Activated T-helper 17 cell treated with anti-CD3 and anti-CD28 coated beads, Interleukin-2, amount 50 U/mL, for 72 hours (primary cell): ENCODE measurements at regions not wholly inside any gene's neighbourhood (a gene's known extent, or its start where the extent isn't known, plus 50 kb on each side); places are given as distances from the start of the nearest gene placed in this dataset.

Experiments used
- ATAC-seq: fragments of 150-1000 bp; cut with Tn5 transposase; replicated peaks from 2 replicates; pipeline ENCODE4 v1.10.0; 2021; ENCODE audit warnings: mild to moderate bottlenecking, moderate library complexity
- H3K27ac Mint-ChIP-seq: one replicate; pipeline ENCODE4 v1.8.0; 2022; ENCODE audit warnings: mixed read lengths
- H3K27me3 Mint-ChIP-seq: one replicate; pipeline ENCODE4 v1.8.0; 2022; ENCODE audit warnings: mixed read lengths
- H3K36me3 Mint-ChIP-seq: one replicate; pipeline ENCODE4 v1.8.0; 2022; ENCODE audit warnings: low read depth, mild to moderate bottlenecking, mixed read lengths
- H3K4me1 Mint-ChIP-seq: one replicate; pipeline ENCODE4 v1.8.0; 2022; ENCODE audit warnings: mixed read lengths
- H3K4me3 Mint-ChIP-seq: one replicate; pipeline ENCODE4 v1.8.0; 2022; ENCODE audit warnings: mild to moderate bottlenecking, mixed read lengths
- H3K9me3 Mint-ChIP-seq: one replicate; pipeline ENCODE4 v1.8.0; 2022; ENCODE audit warnings: mixed read lengths

DNA sequence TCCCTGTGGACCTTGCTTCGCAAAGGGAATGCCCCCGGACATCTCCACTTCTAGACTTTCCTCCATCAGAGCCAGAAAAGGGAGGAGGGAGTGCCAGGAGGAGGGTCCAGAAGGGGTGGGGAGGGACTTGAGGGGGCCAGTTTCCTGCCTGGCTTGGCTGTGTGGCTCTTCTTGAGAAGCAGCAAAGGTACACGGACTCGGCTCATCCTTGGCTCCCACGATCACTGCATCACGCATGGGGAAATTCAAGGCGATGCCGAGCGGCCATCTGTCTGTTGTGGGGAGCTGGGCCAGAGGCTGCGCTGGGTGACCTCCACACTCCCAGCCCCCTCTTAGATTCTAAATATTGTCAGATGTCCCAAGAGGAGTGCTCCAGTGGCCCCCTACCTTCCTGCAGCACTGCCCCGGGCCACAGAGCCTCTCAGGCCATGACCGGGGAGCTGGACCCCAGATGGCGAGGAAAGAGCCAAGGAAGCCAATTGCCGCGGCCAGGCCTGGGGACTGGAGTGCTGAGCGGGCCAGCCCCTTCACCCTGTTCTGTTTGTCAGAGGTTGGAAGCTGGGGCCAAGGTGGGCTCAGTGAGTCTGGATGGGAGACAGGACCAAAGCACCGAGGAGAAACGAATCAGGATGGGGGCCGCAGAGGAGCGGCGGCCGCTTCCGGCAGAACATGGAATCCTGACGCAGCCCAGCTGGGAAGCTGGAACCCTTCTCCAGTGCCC, 104.5 kb downstream of the RBFOX3 start:
- H3K9me3 Mint-ChIP-seq = no peaks in the 10 kb centered on the region

GRCh38 chr17:79505199-79505598, 105.7 kb downstream of the RBFOX3 start:
- no peaks in the 10 kb centered on the region for H3K36me3 Mint-ChIP-seq
- no peaks in the 10 kb centered on the region for H3K4me1 Mint-ChIP-seq
- no peak for ATAC-seq
- H3K4me3 Mint-ChIP-seq = no peak overlapping the region
- H3K27me3 Mint-ChIP-seq = peaks cover 29% of the 10 kb centered on the region
- H3K9me3 Mint-ChIP-seq = no peaks in the 10 kb centered on the region
- H3K27ac Mint-ChIP-seq = no peak overlapping the region

More for the DNA sequence above, 104.5 kb downstream of the RBFOX3 start:
- Mint-ChIP-seq H3K4me1 (no peaks in the 10 kb centered on the region), H3K36me3 (no peaks in the 10 kb centered on the region), H3K4me3 (no peak overlapping the region), H3K27ac (no peak overlapping the region), H3K27me3 (peaks cover 26% of the 10 kb centered on the region)
- ATAC-seq = no peak

- no peaks in the 10 kb centered on the region for H3K9me3 Mint-ChIP-seq
These were observed 106.7 kb downstream of the RBFOX3 start for GRCh38 chr17:79504181-79504605.

GRCh38 chr17:79503126-79503839, 107.6 kb downstream of the RBFOX3 start:
- H3K27me3 Mint-ChIP-seq = peaks cover 36% of the 10 kb centered on the region
- no peaks in the 10 kb centered on the region for H3K4me1 Mint-ChIP-seq
- no peak overlapping the region for H3K4me3 Mint-ChIP-seq
- no peak for ATAC-seq
- H3K27ac Mint-ChIP-seq = no peak overlapping the region
- H3K9me3 Mint-ChIP-seq = no peaks in the 10 kb centered on the region
- no peaks in the 10 kb centered on the region for H3K36me3 Mint-ChIP-seq

More at GRCh38 chr17:79504181-79504605, 106.7 kb downstream of the RBFOX3 start:
- Mint-ChIP-seq H3K4me1 (no peaks in the 10 kb centered on the region), H3K4me3 (no peak overlapping the region), H3K27ac (no peak overlapping the region), H3K36me3 (no peaks in the 10 kb centered on the region), H3K27me3 (peaks cover 30% of the 10 kb centered on the region)
- no peak for ATAC-seq

DNA sequence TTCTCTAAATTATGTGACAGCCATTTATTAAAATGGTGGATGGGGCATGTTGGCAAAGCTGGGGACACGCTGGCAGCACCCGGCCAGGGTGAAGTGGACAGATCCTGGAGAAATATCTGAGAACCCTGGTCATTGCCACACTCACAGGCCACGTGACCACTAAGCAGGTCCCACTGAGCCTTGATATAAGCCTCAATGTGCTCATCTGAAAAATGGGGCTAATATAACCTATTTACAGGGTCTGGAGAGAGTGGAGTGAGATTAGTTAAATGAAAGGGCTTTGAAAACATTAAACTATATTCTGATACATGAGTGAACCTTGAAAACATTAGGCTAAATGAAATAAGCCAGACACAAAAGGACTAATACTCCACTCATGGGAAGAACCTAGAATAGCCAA, 108.9 kb downstream of the RBFOX3 start:
- H3K36me3 Mint-ChIP-seq = no peaks in the 10 kb centered on the region
- H3K9me3 Mint-ChIP-seq = no peaks in the 10 kb centered on the region
- H3K4me1 Mint-ChIP-seq = no peaks in the 10 kb centered on the region

DNA sequence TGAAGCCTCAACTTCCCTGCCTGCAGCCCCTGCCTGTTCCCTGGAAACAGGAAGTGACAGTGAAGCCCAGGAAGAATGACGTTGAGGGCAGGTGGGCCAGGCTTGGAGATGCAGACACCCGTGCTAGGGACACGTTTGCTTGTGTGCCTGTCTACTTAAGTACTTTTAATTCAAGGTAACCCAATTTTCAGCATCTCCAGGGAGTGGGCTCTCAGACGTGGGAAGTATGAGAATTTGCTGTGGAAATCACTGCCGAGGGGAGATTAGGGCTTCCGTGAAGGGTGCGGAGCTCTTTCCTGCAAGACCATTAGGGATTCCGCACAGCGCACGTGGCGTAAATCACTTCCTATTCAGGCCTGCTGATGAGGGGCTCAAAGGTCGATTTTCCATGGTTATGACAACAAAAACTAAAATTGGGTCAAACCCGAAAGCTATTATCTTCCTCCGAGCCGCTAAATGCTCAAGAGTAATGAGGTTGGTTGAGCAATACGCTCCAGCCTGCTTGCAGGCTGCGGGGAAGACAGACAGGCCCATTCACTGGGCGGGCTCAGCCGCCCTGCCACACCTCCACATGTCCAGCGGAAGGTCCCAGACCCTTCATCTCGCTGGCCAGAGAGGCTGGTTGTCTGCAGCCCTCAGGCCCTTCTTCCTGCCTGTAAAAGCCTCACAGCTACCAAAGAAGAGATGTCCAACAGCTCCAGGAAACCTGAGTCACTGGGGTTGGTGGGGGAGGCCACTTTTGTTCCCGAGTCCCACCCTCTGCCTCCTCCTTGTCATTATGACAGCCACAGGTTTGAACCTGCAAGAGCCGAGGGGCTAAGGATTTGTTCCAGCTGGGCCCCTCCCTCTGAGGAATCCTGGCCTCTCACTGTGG, 109.9 kb downstream of the RBFOX3 start:
- no peaks in the 10 kb centered on the region for H3K9me3 Mint-ChIP-seq
- peaks cover 35% of the 10 kb centered on the region for H3K27me3 Mint-ChIP-seq
- no peak overlapping the region for H3K4me3 Mint-ChIP-seq
- no peaks in the 10 kb centered on the region for H3K36me3 Mint-ChIP-seq
- no peak for ATAC-seq
- H3K4me1 Mint-ChIP-seq = no peaks in the 10 kb centered on the region
- no peak overlapping the region for H3K27ac Mint-ChIP-seq

More for the DNA sequence above, 108.9 kb downstream of the RBFOX3 start:
- H3K27me3 Mint-ChIP-seq = peaks cover 36% of the 10 kb centered on the region
- no peak overlapping the region for H3K4me3 Mint-ChIP-seq
- no peak for ATAC-seq
- no peak overlapping the region for H3K27ac Mint-ChIP-seq

GRCh38 chr17:79498854-79499253, 112.0 kb downstream of the RBFOX3 start:
- H3K27ac Mint-ChIP-seq = no peak overlapping the region
- H3K27me3 Mint-ChIP-seq = peaks cover 17% of the 10 kb centered on the region
- no peaks in the 10 kb centered on the region for H3K36me3 Mint-ChIP-seq

GRCh38 chr17:79497777-79498348, 113.0 kb downstream of the RBFOX3 start:
- Mint-ChIP-seq H3K36me3 (no peaks in the 10 kb centered on the region), H3K27me3 (peaks cover 21% of the 10 kb centered on the region), H3K4me3 (no peak overlapping the region), H3K27ac (no peak overlapping the region), H3K9me3 (peaks cover 3% of the 10 kb centered on the region), H3K4me1 (no peaks in the 10 kb centered on the region)
- ATAC-seq = no peak

More at GRCh38 chr17:79498854-79499253, 112.0 kb downstream of the RBFOX3 start:
- Mint-ChIP-seq H3K4me3 (no peak overlapping the region), H3K4me1 (no peaks in the 10 kb centered on the region), H3K9me3 (no peaks in the 10 kb centered on the region)
- no peak for ATAC-seq

DNA sequence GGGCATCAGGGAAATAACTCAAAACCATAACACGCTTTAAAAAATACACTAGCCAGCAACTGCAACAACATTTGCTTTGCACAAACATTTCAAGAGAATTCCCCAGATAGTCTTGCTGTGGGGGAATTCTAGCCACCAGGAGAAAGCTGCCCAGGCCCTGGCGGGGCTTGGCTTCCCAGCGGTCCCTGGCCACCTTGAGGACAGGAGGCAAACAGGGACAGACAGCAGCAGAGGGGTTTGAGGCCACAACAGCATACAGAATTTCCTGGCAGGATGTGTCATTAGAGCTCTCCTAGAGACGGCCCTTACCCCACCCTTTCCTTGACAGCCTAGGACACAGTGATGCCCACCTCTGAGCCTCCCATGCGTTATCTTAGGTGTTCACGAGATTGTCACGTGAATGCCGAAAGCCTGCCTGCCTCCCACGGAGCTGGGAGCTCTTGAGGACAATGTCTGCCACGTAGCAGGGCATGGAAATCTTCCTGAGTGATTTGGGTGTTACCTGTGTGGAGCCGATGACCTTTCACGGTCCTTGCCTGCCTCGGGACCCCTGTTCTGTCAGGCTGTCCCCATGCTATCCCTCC, 114.3 kb downstream of the RBFOX3 start:
- Mint-ChIP-seq H3K27me3 (peaks cover 19% of the 10 kb centered on the region), H3K4me1 (no peaks in the 10 kb centered on the region), H3K27ac (no peak overlapping the region), H3K36me3 (no peaks in the 10 kb centered on the region), H3K4me3 (no peak overlapping the region), H3K9me3 (peaks cover 8% of the 10 kb centered on the region)
- ATAC-seq = no peak

GRCh38 chr17:79495665-79496064, 115.2 kb downstream of the RBFOX3 start:
- no peak for ATAC-seq

DNA sequence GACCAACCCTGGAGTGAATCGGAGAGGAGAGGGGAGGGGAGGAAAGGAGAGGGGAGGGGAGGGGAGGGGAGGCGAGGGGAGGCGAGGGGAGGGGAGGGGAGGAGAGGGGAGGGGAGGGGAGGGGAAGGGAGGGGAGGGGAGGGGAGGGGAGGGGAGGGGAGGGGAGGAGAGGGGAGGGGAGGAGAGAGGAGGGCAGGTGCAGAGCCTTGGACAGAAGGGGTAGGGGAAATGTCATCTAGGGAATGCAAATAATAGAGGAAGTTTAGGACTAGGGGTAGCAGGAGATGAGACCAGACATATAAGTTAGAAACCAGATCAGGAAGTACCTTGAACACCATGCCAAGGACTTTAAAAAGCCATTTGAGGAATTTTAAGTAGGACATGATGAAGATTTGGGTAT, 119.8 kb downstream of the RBFOX3 start:
- Mint-ChIP-seq H3K27me3 (peaks cover 23% of the 10 kb centered on the region), H3K9me3 (peaks cover 8% of the 10 kb centered on the region), H3K4me3 (no peak overlapping the region), H3K27ac (no peak overlapping the region), H3K36me3 (no peaks in the 10 kb centered on the region), H3K4me1 (no peaks in the 10 kb centered on the region)
- no peak for ATAC-seq

More at GRCh38 chr17:79495665-79496064, 115.2 kb downstream of the RBFOX3 start:
- H3K4me3 Mint-ChIP-seq = no peak overlapping the region
- H3K36me3 Mint-ChIP-seq = no peaks in the 10 kb centered on the region
- peaks cover 19% of the 10 kb centered on the region for H3K27me3 Mint-ChIP-seq
- no peak overlapping the region for H3K27ac Mint-ChIP-seq
- H3K4me1 Mint-ChIP-seq = no peaks in the 10 kb centered on the region
- H3K9me3 Mint-ChIP-seq = peaks cover 8% of the 10 kb centered on the region

DNA sequence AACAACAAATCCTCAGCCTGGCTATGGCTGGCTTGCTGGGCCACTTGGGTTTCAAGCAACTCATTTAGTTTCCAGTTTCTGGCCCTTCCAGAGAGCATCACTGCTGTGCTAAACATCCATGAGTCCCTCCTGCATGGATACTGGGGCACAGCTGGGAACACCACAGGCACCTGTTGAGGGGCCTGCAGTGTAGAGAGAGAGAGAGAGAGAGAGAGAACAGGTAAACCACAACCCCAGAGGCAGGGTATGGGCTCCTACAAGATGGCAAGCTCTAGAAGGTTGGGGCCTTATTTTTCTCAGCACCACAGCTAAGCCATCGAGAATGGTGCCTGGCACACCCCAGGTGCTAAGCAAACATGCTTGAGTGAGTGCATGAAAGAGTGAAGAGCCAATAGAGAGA, 120.3 kb downstream of the RBFOX3 start:
- no peak overlapping the region for H3K27ac Mint-ChIP-seq
- no peaks in the 10 kb centered on the region for H3K4me1 Mint-ChIP-seq
- peaks cover 23% of the 10 kb centered on the region for H3K27me3 Mint-ChIP-seq
- no peak overlapping the region for H3K4me3 Mint-ChIP-seq
- H3K9me3 Mint-ChIP-seq = peaks cover 8% of the 10 kb centered on the region
- H3K36me3 Mint-ChIP-seq = no peaks in the 10 kb centered on the region
- no peak for ATAC-seq

GRCh38 chr17:79487149-79487548, 123.7 kb downstream of the RBFOX3 start:
- no peaks in the 10 kb centered on the region for H3K36me3 Mint-ChIP-seq
- H3K9me3 Mint-ChIP-seq = no peaks in the 10 kb centered on the region
- H3K4me3 Mint-ChIP-seq = no peak overlapping the region
- ATAC-seq = no peak
- H3K27ac Mint-ChIP-seq = no peak overlapping the region
- H3K4me1 Mint-ChIP-seq = no peaks in the 10 kb centered on the region
- H3K27me3 Mint-ChIP-seq = peaks cover 30% of the 10 kb centered on the region

GRCh38 chr17:79485991-79486390, 124.9 kb downstream of the RBFOX3 start:
- peaks cover 30% of the 10 kb centered on the region for H3K27me3 Mint-ChIP-seq
- ATAC-seq = no peak
- no peaks in the 10 kb centered on the region for H3K4me1 Mint-ChIP-seq
- H3K9me3 Mint-ChIP-seq = no peaks in the 10 kb centered on the region
- no peak overlapping the region for H3K27ac Mint-ChIP-seq
- H3K36me3 Mint-ChIP-seq = no peaks in the 10 kb centered on the region
- no peak overlapping the region for H3K4me3 Mint-ChIP-seq
